Thymus (tissue), 11 donors: ENCODE measurements at regions not wholly inside any gene's neighbourhood (a gene's known extent, or its start where the extent isn't known, plus 50 kb on each side); places are given as distances from the start of the nearest gene placed in this dataset.

ENCODE experiments used
- DNase-seq, 9 donors: peaks; one replicate each; pipeline ENCODE4 v3.0.0-alpha.2; 2013; ENCODE audit warnings: low spot score in 9 of 9, low read depth in 6 of 9, missing footprints in 1 of 9
- H3K27ac ChIP-seq, 2 donors: one replicate each; pipeline ENCODE4 v1.5.1; 2013; ENCODE audit warnings: control low read depth in 1 of 2, low read depth in 1 of 2, low read length in 1 of 2, mild to moderate bottlenecking in 1 of 2, moderate library complexity in 1 of 2
- H3K27me3 ChIP-seq, 2 donors: one replicate each; pipeline ENCODE4 v1.5.1; 2013; ENCODE audit warnings: low read length in 1 of 2; ENCODE audit not compliant: control insufficient read depth in 2 of 2, insufficient read depth in 1 of 2
- H3K36me3 ChIP-seq, 2 donors: one replicate each; pipeline ENCODE4 v1.5.1; 2013; ENCODE audit warnings: low read length in 1 of 2, mild to moderate bottlenecking in 1 of 2, moderate library complexity in 1 of 2; ENCODE audit not compliant: control insufficient read depth in 2 of 2, insufficient read depth in 2 of 2
- H3K4me1 ChIP-seq, 2 donors: one replicate each; pipeline ENCODE4 v1.5.1; 2013; ENCODE audit warnings: low read length in 2 of 2; ENCODE audit not compliant: control insufficient read depth in 2 of 2, insufficient read depth in 2 of 2
- H3K4me3 ChIP-seq, 2 donors: one replicate each; pipeline ENCODE4 v1.5.1; 2013; ENCODE audit warnings: low read length in 2 of 2, control low read depth in 1 of 2, mild to moderate bottlenecking in 1 of 2
- H3K9me3 ChIP-seq, 2 donors: one replicate each; pipeline ENCODE4 v1.5.1; 2013; ENCODE audit warnings: low read length in 1 of 2, mild to moderate bottlenecking in 1 of 2; ENCODE audit not compliant: control insufficient read depth in 2 of 2, insufficient read depth in 1 of 2
- WGBS: extraction: QIAGEN DNeasy Blood & Tissue Kit; methylation state at CpG from one replicate; pipeline ENCODE4 v1.1.7; 2013; 5-methylcytosine and 5-hydroxymethylcytosine counted together
- donor health status: healthy.

GRCh38 chr3:140763532-140763931, 85.7 kb downstream of the TRIM42 start:
- no peak for DNase-seq
- Histone ChIP-seq H3K36me3 (no peaks in the 10 kb centered on the region), H3K4me3 (no peak overlapping the region), H3K27me3 (no peaks in the 10 kb centered on the region), H3K27ac (no peak overlapping the region), H3K4me1 (peaks cover 3 to 28% of the 10 kb centered on the region in 2 donors), H3K9me3 (no peaks in the 10 kb centered on the region)
- 97% methylated on average over 1 of the region's 1 CpG for WGBS

GRCh38 chr3:140765246-140765645, 87.4 kb downstream of the TRIM42 start:
- H3K36me3 ChIP-seq = no peaks in the 10 kb centered on the region
- no peak for DNase-seq
- WGBS = 31% methylated on average over 2 of the region's 2 CpGs
- H3K4me1 ChIP-seq = peaks cover 0 to 16% of the 10 kb centered on the region in 2 donors
- no peak overlapping the region for H3K27ac ChIP-seq
- H3K27me3 ChIP-seq = no peaks in the 10 kb centered on the region
- H3K9me3 ChIP-seq = no peaks in the 10 kb centered on the region
- no peak overlapping the region for H3K4me3 ChIP-seq

- WGBS = 94% methylated on average over 3 of the region's 3 CpGs
- DNase-seq = no peak
- Histone ChIP-seq H3K4me3 (no peak overlapping the region), H3K9me3 (no peaks in the 10 kb centered on the region), H3K36me3 (no peaks in the 10 kb centered on the region), H3K27ac (no peak overlapping the region), H3K4me1 (peaks cover 0 to 10% of the 10 kb centered on the region in 2 donors), H3K27me3 (no peaks in the 10 kb centered on the region)
Measured at GRCh38 chr3:140766465-140766864, 88.6 kb downstream of the TRIM42 start.

- Histone ChIP-seq H3K4me1 (peaks cover 0 to 10% of the 10 kb centered on the region in 2 donors), H3K27me3 (no peaks in the 10 kb centered on the region), H3K36me3 (no peaks in the 10 kb centered on the region), H3K4me3 (no peak overlapping the region), H3K27ac (no peak overlapping the region), H3K9me3 (no peaks in the 10 kb centered on the region)
- WGBS = 93% methylated on average over 1 of the region's 1 CpG
- DNase-seq = no peak
Measured at GRCh38 chr3:140767566-140767965, 89.7 kb downstream of the TRIM42 start.

GRCh38 chr3:140768941-140769340, 91.1 kb downstream of the TRIM42 start:
- no peak overlapping the region for H3K27ac ChIP-seq
- no peaks in the 10 kb centered on the region for H3K9me3 ChIP-seq
- no peak overlapping the region for H3K4me3 ChIP-seq
- WGBS = 98% methylated on average over 2 of the region's 2 CpGs
- DNase-seq = no peak
- H3K4me1 ChIP-seq = peaks cover 4 to 17% of the 10 kb centered on the region in 2 donors
- H3K36me3 ChIP-seq = no peaks in the 10 kb centered on the region
- no peaks in the 10 kb centered on the region for H3K27me3 ChIP-seq

- Histone ChIP-seq H3K4me3 (no peak overlapping the region), H3K36me3 (no peaks in the 10 kb centered on the region), H3K27ac (no peak overlapping the region), H3K4me1 (peaks cover 4 to 17% of the 10 kb centered on the region in 2 donors), H3K9me3 (no peaks in the 10 kb centered on the region), H3K27me3 (no peaks in the 10 kb centered on the region)
- DNase-seq = no peak
- WGBS = 96% methylated on average over 6 of the region's 6 CpGs
Measured at GRCh38 chr3:140769951-140770350, 92.1 kb downstream of the TRIM42 start.

GRCh38 chr3:140770977-140771667, 93.3 kb downstream of the TRIM42 start:
- peaks cover 0 to 5% of the 10 kb centered on the region in 2 donors for H3K9me3 ChIP-seq
- H3K27ac ChIP-seq = no peak overlapping the region
- WGBS = 11% methylated on average over 3 of the region's 3 CpGs
- H3K4me1 ChIP-seq = peaks cover 4 to 11% of the 10 kb centered on the region in 2 donors
- DNase-seq = no peak
- H3K27me3 ChIP-seq = no peaks in the 10 kb centered on the region
- no peaks in the 10 kb centered on the region for H3K36me3 ChIP-seq
- no peak overlapping the region for H3K4me3 ChIP-seq

- Histone ChIP-seq H3K4me1 (peaks cover 4 to 6% of the 10 kb centered on the region in 2 donors), H3K4me3 (no peak overlapping the region), H3K27ac (no peak overlapping the region), H3K27me3 (no peaks in the 10 kb centered on the region), H3K36me3 (no peaks in the 10 kb centered on the region), H3K9me3 (peaks cover 0 to 5% of the 10 kb centered on the region in 2 donors)
- 95% methylated on average over 4 of the region's 4 CpGs for WGBS
- DNase-seq = no peak
Measured at GRCh38 chr3:140777631-140778233, 99.9 kb downstream of the TRIM42 start.

GRCh38 chr3:140791368-140791767, 113.5 kb downstream of the TRIM42 start:
- Histone ChIP-seq H3K4me1 (no peaks in the 10 kb centered on the region), H3K4me3 (no peak overlapping the region), H3K27ac (no peak overlapping the region), H3K36me3 (no peaks in the 10 kb centered on the region), H3K27me3 (no peaks in the 10 kb centered on the region), H3K9me3 (no peaks in the 10 kb centered on the region)
- 98% methylated on average over 3 of the region's 3 CpGs for WGBS
- DNase-seq = no peak
